ENCODE measurements at regions not wholly inside any gene's neighbourhood (a gene's known extent, or its start where the extent isn't known, plus 50 kb on each side); places are given as distances from the start of the nearest gene placed in this dataset.

GRCh38 chr5:166788050-166788449 lies 1503.4 kb upstream of the WWC1 start:
- TF ChIP-seq ZNF207 (IDR thresholded peaks at IDR 0.05; ENCODE audit: borderline replicate concordance) (no peak), CTCF (IDR thresholded peaks at IDR 0.05 in 2 of 3, conservative IDR thresholded peaks at IDR 0.05 in 1 of 3; ENCODE audit: control insufficient read depth in 2 of 3, extremely low read depth in 1 of 3, insufficient read depth in 1 of 3, low read depth in 3 of 3, low read length in 3 of 3) (no peak), POLR2A (IDR thresholded peaks at IDR 0.05; ENCODE audit: low read depth, low read length) (no peak), MEF2B (IDR thresholded peaks at IDR 0.05; ENCODE audit: partially characterized antibody, poor library complexity, severe bottlenecking) (no peak), STAT1 (conservative IDR thresholded peaks at IDR 0.05) (no peak), NRF1 (conservative IDR thresholded peaks at IDR 0.05; ENCODE audit: low read depth, low read length) (no peak), EED (IDR thresholded peaks at IDR 0.05; ENCODE audit: low read depth) (no peak), POLR2AphosphoS5 (IDR thresholded peaks at IDR 0.05; ENCODE audit: low read length) (no peak), GATAD2B (conservative IDR thresholded peaks at IDR 0.05; ENCODE audit: low read depth) (no peak), MLLT1 (IDR thresholded peaks at IDR 0.05) (no peak), NKRF (conservative IDR thresholded peaks at IDR 0.05) (no peak), POLR2AphosphoS2 (IDR thresholded peaks at IDR 0.05; ENCODE audit: low read depth, low read length) (no peak)
- TF ChIP-seq, protein P1, sequence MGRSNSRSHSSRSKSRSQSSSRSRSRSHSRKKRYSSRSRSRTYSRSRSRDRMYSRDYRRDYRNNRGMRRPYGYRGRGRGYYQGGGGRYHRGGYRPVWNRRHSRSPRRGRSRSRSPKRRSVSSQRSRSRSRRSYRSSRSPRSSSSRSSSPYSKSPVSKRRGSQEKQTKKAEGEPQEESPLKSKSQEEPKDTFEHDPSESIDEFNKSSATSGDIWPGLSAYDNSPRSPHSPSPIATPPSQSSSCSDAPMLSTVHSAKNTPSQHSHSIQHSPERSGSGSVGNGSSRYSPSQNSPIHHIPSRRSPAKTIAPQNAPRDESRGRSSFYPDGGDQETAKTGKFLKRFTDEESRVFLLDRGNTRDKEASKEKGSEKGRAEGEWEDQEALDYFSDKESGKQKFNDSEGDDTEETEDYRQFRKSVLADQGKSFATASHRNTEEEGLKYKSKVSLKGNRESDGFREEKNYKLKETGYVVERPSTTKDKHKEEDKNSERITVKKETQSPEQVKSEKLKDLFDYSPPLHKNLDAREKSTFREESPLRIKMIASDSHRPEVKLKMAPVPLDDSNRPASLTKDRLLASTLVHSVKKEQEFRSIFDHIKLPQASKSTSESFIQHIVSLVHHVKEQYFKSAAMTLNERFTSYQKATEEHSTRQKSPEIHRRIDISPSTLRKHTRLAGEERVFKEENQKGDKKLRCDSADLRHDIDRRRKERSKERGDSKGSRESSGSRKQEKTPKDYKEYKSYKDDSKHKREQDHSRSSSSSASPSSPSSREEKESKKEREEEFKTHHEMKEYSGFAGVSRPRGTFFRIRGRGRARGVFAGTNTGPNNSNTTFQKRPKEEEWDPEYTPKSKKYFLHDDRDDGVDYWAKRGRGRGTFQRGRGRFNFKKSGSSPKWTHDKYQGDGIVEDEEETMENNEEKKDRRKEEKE (IDR thresholded peaks at IDR 0.05): no peak

Measured in GM12878 (cell line).